H1 (cell line): ENCODE measurements at regions not wholly inside any gene's neighbourhood (a gene's known extent, or its start where the extent isn't known, plus 50 kb on each side); places are given as distances from the start of the nearest gene placed in this dataset.

Source experiments
- CBX8 ChIP-seq: fragments of 300-800, 300-1000 bp; sonication (generic); IDR thresholded peaks from 2 replicates; pipeline ENCODE4 v1.7.1; 2016; ENCODE audit warnings: low read depth, low read length, borderline replicate concordance
- NANOG ChIP-seq: IDR thresholded peaks from 2 replicates; pipeline ENCODE4 v1.6.1; 2011; ENCODE audit warnings: low read length, low read depth, mild to moderate bottlenecking, inconsistent platforms; ENCODE audit not compliant: insufficient read depth, poor library complexity, severe bottlenecking

DNA sequence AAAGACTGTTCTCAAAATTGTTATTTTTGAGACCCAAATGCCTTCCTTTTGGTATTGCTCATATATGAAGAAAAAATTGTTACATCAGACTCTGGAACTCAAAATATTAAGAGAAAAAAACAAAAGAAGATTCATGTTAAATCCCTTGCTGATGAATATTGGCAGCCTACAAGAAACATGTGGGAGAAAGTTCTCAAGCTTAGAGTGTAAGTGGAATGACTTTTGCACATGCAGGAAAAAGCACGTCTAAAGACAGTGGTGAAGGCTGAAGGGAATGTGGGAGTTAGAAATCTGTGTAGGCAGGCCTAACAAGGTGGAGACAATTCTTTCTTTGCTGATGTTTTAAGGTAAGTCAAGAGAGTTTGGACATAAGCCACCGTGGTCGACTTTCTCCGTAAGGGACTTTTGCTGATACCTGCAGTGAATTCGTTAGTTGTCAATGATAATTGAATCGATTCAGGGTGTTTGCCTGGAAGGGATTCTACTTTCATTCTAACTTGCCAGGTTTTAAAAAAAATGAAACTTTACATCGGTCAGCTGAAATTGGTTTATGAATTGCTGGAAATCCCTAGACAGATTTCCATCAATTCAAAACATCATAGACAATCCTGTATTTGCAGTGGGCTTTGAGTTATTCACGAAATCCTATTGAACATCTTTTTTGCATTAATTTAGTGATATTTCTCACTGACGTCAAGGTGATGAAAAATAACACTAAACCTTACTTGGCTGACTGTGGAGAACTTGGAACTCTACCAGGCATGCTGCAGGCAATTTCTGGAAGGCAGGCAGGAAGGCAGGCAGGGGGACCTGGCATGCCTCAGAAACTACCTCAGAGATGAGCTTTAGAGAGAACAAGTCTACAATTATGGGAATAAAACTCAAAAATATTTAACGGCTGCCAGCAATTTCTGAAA lies 359.1 kb upstream of the ADAMTSL1 start (continued):
- TF ChIP-seq CBX8: no peak
- no peak for TF ChIP-seq NANOG
- TF ChIP-seq, all 59 proteins: peak for 0
